DMS 273 (cell line): ENCODE measurements at regions not wholly inside any gene's neighbourhood (a gene's known extent, or its start where the extent isn't known, plus 50 kb on each side); places are given as distances from the start of the nearest gene placed in this dataset.
A peak's percentile ranks its signal among the peaks of the same experiment; 100 is the strongest.

Source experiments
- DNase-seq: peaks from one replicate; lab custom pipeline; 2025; ENCODE audit not compliant: unreplicated experiment; lab: John Stamatoyannopoulos, UW

DNA sequence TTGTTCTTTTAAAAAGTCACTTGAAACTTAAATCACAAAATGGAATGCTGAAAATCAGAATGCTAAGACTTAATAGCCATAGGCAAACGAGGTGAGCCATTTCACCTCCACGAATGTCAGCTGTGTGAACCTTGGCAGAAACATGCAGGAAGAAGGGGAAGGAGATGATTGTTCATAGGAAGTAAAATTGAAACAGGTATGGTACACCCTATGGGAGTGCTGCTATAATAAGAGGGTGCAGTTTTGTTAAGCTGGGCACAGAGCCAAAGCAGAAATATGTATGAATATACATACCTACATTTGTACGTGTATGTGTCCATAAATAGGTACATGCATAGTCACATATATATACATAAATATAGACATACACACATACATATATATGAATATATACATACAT, 51.0 kb upstream of the SPINK5 start:
- DNase-seq = no peak

DNA sequence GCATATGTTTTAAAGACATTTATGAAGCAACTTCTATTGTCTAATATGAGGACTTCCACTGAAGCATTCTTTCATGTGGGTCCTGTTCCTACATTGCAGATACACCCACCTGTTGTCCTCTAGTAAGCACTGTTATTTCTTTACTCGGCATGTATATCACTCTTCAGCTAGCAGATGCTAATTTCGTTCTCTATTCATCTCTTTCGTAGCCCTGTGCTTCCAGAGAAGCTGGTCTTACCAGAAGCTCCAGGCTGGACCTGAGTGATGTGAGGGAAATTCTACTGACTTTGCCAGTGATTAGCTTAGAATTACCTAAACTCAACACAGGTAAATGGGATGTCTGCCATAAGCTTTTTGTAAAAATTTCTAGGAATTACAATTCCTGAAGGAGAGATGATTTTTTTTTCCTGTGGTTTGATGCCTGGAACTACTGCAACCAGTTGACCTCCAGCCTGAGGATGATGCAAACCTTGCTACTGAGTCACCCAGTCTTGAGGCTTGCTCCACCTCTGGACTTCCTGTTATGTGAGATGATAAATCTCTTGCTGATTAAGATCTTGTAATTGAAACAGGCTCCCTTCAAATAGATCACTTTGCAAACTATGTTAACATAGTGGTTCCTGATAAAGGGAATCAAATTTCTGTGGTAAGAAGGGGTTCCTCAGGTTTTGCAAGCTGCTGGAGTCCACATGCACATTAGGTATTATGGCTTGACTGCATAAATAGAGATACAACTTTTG, 52.2 kb upstream of the SPINK5 start:
- no peak for DNase-seq

DNA sequence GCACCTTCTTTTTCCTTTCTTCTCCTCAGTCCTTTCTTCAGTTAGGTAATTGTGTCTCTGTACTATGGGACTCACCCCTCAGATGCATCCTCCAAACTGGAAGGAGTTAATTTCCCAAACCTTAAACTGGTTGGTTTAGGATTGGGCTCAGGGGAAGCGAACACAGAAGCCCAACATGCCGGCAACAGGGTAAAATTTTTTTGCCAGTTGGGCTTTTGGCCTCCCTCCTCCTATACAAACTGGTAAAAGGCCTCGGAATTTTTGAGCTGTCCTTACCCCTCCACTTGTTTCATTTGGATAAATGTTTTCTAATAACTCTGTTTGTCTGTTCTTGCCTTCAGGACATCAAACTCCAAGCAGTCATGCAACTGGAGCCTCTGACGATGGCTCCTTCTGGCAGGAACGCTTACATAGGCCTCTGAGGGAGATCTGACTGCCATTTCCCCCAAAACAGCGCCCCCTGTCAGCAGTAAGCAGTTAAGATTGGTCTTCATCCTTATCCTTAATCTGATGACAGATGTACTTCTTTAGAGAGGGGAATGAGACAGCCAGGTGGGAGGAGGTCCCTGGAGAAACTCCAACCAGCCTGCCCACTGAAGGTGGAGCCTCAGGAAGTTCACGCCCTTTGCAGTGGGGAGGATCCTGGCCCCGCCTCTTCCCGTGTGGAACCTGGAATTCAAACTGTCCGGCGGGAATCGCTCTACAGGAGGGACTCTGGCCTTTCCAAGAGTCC, 57.8 kb upstream of the SPINK5 start:
- peak; percentile 69 for DNase-seq

DNA sequence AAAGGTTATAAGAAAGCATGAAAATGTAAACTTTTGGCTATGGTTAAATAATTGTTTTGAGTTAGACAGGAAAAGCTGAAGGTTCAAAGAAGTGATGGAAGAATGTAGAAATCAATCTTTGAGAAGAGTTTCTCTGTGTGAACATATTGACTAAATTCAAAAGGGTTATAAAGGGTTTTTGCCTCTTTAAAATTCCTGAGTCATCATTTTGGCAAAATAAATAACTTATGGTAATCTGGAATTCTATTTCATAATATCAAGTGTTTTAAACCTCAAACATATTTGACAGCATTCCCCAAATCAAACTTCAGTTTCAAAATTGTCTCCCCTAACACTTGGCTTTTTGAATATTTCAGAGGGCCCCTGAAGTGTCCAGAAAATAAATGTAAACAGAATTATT, 60.6 kb upstream of the SPINK5 start:
- no peak for DNase-seq

DNA sequence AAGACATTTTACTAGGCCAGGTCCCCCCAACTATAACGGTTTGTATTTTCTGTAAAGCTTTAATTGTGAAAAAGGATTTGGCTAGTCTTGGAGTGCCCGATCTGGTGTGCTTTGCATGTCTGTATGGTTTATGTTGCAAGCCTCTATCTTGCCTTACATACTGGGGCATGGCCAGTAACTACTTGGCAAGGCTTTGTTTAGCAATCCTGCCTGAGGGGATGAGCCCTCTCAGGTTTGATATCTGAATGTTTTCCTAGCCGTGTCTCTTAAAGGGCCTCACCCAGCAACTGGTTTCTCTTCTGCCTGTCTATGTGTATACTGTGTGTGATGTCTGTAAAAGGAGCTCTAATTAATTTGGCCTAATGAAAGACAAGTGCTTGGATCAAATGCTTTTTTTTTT, 61.3 kb upstream of the SPINK5 start:
- no peak for DNase-seq

DNA sequence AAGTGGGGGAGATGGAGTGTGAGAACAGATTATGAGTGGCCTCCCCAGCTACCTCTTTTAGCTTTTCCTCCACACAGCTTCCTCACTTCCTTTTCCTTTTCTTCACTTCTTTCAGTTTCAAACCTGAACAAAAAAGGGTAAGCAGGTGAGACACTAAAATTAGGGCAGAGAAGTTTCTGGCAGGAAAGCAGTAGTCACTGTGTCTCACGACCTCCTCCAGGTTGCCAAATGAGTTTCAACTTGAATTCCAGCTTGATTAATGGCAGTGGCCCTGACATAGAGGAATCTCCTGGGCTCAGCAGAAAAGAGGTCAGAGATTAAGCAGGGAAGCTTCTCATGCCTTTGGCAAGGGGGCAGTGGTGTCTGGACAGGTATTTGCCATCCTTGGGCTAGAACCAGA, 63.7 kb upstream of the SPINK5 start:
- no peak for DNase-seq

DNA sequence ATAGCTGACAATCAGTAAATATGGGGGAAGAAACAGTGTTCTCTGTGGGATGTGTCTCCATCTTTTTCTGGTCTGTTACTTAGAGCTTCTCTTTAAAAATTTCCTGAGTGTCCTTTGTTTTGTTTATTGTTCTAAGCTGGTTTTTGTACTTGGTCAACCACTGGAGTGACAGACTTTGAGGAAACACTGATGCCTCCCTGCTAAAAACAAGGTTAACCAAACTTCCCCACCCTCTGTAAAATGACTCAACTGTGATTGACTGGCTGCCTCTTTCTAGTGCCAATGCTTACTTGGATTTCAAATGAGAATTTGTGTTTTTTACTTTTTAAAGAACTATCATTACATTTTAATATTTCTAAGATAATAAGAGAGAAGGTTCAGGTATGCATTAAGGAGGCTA, 65.1 kb upstream of the SPINK5 start:
- DNase-seq = no peak

DNA sequence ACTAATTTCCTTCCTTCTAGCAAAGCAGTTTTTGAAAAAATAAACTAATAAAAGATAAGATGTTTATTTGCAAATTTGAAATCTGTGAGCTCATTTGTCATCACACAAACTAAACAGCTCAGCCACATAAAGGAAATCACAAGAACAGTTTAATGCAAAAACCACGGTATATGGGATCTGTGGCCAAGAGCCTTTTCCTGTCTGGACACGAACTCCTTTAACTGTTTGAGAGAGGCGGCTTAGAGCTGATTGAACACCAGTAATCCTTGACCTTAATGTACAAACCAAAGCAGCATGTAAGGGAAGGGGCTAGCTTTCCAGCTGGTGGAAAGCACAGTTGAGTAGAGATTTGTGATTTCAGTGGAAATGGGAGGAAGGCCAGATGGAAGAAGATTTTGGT, 66.3 kb upstream of the SPINK5 start:
- DNase-seq = no peak

DNA sequence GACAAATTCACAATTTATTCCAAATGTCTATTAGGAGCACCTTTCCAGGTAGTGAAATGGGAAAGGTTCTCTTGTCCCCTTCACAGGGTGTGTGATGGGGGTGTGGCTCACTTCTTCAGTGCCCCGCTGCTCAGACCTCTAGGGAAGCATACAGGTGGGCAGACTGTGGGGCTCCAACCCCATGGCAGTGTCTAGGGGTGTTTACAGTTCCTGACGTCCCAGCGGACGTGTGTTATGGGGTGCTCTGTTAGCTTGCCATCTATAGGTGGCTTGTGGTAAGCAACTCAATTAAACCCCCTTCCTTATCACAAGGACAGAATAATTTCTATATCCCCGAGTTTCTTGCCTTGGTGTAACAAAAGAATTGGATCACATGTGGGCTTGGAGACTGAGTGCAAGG, 67.4 kb upstream of the SPINK5 start:
- no peak for DNase-seq

DNA sequence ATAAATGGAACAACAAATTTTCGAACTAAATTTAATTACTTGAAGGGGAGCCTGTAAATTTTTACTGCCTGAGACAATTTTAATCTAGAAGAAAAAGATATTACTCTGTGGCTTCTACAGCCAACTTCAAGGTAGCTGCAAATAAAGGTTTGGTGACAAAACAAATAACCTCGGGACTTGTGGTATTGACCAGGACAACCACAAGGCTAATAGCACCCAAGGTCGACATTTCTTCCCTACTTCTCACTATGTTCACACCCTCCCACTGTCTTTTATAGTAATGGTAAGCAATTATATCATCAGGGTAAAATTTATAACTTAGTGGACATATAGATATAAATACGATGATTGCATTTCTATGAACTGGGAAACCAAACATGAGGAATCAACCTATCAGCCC, 67.9 kb upstream of the SPINK5 start:
- no peak for DNase-seq

DNA sequence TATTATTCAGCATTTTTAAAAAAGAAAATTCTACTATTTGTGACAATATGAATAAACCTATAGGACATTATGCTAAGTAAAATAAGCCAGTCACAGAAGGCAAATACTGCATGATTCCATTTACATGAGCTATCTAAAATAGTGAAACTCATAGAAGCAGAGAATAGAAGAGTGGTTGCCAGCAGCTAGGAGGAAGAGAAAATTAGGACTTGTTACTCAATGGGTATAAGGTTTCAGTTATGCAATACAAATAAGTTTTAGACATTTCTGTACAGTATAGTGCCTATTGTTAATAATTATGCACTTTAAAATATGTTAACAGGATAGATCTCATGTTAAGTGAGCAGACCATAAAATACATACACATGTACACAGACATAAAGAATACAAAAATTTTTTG, 73.8 kb upstream of the SPINK5 start:
- DNase-seq = no peak

DNA sequence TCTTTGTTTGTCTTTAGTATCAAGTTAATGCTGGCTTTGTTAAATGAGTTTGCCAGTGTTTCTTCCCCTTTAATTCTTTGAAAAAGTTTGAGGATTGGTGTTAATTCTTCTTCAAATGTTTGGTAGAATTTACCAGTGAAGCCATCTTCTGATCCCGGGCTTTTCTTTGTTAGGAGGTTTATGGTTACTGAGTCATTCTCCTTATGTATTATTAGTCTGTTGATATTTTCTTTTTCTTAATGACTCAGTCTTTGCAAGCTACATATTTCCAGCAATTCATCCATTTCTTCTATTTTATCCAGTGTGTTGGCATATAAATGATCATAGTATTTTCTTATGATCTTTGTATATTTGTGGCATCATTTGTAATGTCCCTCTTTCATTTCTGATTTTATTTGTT, 74.5 kb upstream of the SPINK5 start:
- no peak for DNase-seq

DNA sequence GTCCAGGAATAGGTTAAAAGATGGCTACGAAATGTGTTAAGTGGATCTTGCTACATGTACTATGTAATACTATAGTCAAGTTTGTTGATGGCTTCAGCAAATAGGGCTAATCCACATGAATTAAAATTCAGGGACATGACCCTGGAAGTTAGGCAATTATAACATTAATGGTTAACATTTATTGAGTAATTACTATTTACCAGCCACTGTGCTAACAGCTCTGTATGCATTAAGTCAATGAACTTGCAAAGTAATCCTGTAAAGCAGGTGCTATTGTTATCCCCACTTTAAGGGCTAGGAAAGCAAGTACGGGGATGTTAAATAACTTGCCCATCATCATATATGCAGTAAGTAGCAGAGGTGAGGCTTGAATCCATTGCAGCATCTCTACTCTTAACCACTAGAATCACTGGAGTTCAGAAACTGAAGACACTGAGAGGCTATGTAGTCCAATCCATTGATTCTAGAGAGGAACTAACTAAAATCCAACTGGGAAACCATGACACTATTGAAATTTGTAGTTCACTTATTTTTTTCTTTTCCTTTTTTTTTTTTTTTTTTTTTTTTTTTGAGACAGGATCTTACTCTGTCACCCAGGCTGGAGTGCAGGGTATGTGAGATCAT, 77.5 kb upstream of the SPINK5 start:
- DNase-seq = no peak

DNA sequence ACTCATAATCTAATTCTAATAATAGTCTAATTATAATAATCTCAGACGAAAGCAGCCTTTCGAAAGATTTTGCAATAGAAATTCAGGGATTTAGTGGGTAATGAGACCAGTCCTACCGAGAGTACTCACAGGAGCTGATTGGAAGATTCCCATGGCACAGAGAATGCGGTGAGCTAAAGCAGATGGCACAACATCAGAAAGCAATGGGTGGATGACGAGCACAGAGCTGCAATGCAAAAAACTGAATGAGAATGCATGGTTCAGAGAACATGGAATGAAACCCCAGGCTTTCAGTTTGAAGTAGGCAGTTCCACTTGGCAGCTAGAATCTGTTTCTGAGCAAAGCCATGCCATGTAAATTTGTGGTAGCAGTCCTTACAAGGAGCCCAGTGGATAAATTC, 78.2 kb upstream of the SPINK5 start:
- no peak for DNase-seq

DNA sequence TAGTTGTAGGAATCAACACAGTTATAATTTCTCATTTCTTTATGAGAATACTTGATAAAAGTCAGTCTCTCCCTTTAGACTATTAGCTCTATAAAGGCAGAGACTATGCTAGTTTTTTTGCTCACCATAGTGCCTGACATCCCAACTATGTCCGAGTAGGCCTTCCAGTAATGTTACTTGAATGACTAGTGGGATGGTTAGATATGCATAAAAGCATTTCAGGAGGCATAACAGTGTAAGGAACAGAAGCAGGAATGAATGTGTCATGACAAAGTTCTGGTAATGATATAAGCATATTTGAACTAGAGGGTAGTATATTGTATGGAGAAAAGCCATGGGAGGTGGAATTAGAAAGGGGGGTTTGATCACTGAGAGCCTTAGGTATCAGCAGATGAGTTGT, 77.4 kb upstream of the C5orf46 start:
- no peak for DNase-seq

DNA sequence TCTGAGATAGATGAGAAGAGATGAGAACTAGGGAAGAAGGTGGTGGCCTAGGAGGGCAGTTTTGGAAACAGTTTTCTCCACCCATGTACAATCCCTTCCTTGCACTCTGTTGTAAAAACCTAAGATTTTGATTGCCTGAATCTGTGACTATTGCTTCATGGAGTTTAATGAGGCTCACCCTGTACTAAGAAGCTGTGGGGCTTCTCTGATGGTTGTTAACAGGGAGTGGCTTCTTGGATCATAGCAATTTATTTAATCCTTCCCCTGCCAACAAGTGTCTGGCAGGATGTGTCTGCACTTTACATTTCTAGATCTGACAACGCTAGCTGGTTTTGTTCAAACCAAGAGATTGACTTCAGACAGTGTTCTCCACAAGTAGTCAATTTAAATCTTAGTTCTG, 74.7 kb upstream of the C5orf46 start:
- DNase-seq = no peak

DNA sequence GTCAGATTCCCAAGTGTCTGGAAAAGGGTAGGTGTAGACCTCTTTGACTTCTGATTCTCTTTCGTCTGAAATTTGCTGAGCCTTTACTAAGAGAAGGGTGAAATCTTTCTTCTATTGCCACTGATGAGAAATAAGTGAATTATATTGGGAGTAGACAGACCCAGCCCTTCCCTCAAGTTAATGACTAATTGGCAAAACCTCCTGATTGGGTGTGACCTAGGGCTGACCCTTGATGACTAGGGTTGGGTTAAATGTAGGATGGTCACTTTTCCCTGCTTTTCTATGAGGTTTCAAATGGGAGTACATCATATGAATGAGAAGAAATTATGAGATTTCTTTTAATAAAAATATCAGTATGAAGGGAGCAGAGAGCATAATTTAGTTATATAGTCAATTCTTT, 73.4 kb upstream of the C5orf46 start:
- DNase-seq = no peak

DNA sequence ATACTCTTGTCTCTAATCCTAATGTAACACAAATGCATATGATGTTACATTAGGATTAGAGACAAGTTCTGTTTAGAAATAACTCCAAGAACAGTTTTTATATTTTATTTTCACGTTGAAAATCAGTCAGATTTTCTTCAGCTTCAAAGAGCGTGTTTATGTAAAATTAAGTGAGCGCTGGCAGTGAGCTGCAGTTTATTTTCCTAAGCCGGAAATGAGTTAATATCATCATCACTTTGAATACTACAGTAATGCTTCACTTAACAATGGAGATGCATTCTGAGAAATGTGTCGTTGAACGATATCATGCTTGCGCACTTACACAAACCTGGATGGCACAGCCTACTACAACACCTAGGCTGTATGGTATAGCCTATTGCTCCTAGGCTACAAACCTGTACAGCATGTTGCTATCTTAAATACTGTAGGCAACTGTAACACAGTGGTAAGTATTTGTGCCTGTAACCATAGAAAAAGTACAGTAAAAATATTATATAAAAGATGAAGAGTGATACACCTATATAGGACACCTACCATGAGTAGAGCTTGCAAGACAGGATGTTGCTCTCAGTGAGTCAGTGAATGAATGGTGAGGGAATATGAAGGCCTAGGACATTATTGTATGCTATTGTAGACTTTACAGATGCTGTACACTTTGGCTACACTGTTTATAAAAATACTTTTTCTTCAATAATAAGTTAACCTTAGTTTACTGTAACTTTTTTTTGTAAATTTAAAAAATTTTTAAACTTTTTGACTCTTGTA, 65.9 kb upstream of the C5orf46 start:
- no peak for DNase-seq

DNA sequence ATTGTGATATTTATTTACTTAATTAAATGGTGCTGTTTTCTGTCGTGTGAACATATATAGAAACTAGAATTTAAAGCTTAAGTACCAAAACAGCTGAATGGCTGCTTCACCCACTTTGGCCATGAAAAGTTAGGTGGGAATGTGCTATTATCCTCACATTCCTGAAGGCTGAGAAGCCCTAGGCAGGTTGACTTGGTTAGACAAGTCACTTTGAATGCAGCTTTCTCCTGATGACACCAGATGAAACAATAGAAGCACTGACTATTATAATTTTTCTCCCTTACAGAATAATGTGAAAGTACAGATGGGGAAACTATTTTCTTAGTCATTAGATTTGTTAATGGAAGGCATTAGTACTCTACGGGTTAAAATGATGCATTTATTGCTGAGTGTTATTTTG, 65.1 kb upstream of the C5orf46 start:
- DNase-seq = no peak

DNA sequence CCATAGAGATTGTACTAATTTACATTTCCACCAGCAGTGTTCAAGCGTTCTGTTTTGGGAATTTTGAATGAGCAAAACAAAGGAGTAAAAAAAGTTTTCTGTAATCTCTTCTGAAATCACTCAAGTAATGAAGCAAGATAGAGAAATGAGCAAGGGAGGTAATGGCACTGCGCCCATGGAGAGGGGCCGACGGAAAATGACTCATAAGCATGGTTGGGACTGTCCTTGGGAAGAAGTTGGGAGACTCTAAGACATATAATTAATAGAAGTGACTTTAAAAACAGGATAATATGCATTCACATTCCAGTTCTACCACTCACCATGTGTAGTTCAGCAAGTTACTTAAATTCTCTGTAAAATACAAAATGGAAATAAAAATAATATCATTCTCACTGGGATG, 62.5 kb upstream of the C5orf46 start:
- no peak for DNase-seq

DNA sequence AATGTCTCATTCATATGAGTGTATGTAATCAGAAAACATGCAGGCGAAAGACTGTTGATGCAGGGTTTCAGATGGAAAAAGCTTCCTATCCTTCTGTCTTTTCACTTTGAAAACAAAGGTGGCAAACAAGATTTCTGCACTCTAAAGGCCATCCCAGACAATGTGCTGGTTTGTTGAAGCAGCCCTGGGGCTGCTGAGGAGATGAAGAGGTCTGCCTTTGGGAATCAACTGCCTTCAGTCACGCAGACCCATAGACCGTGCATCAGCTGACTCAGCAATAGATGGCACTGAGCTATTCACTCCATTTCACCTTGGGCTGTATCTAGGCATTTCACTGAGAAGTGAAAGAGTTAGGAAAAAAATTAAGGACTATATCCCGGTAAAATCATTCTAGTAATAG, 60.5 kb upstream of the C5orf46 start:
- DNase-seq = no peak

DNA sequence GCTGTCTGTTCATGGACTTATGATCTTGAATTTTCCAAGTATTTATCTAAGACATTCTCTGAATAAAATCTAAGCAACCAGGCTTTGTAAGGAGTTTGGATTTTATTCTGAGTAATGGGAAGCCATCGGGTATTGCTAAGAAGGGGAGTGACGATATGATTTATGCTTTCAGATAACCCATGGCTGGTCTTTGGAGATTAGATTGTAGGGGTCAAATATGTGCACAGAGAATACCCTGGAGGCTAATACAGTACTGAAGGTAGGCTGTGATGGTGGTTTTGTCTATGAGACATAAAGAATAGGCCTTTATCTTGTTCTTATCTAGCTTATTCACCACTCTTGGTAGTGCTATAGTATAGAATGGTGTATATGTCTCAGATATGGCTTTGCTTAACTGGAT, 60.0 kb upstream of the C5orf46 start:
- DNase-seq = no peak
